ENCODE measurements at regions not wholly inside any gene's neighbourhood (a gene's known extent, or its start where the extent isn't known, plus 50 kb on each side); places are given as distances from the start of the nearest gene placed in this dataset.

DNA sequence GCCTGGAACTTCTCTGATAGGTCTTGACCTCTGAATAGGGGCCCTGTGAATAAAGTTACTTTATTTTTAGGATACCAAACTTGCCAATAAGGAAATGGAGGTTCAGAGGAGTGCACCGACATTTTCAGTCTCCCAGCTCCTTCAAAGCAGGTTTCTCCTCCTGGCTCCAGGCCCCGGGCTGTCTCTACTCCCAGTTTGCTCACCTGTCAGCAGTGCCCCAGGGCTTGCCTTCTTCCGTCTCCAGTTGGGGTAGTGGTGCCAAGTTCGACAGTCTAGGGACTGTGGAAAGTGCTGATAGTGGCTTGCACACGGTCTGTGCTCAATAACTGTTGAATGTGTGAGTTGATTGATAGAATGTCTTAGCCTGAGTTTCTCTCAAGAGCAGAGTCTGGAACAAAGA, 149.2 kb downstream of the ACTL8 start:
- Histone ChIP-seq H3K9ac (ENCODE audit: extremely low read depth, low read length, poor library complexity, severe bottlenecking) (no peak overlapping the region), H3K36me3 (ENCODE audit: control insufficient read depth, insufficient read depth, low read length) (no peaks in the 10 kb centered on the region), H3K4me1 (ENCODE audit: control insufficient read depth, insufficient read depth, low read length) (no peaks in the 10 kb centered on the region), H3K9me3 (ENCODE audit: control insufficient read depth, low read length) (no peaks in the 10 kb centered on the region), H3K27me3 (ENCODE audit: control insufficient read depth, insufficient read depth, low read length, poor library complexity, severe bottlenecking) (peaks cover 53% of the 10 kb centered on the region), H3K27ac (ENCODE audit: low read depth, low read length) (no peak overlapping the region), H3K4me3 (ENCODE audit: low read length) (no peak overlapping the region)
- Mint-ChIP-seq H3K36me3 (ENCODE audit: low read depth) (no peaks in the 10 kb centered on the region), H3K4me1 (peaks cover 3% of the 10 kb centered on the region), H3K4me3 (no peak overlapping the region), H3K27ac (no peak overlapping the region), H3K27me3 (ENCODE audit: insufficient read depth) (peaks cover 50% of the 10 kb centered on the region), H3K9me3 (no peaks in the 10 kb centered on the region)
- peak; percentile 9 for DNase-seq
- WGBS, 2 experiments (ENCODE audit: insufficient coverage in 1 of 2, insufficient read length in 1 of 2), result 85 to 100% methylated on average over 2 to 5 of the region's 5 CpGs
- TF ChIP-seq, protein P1, sequence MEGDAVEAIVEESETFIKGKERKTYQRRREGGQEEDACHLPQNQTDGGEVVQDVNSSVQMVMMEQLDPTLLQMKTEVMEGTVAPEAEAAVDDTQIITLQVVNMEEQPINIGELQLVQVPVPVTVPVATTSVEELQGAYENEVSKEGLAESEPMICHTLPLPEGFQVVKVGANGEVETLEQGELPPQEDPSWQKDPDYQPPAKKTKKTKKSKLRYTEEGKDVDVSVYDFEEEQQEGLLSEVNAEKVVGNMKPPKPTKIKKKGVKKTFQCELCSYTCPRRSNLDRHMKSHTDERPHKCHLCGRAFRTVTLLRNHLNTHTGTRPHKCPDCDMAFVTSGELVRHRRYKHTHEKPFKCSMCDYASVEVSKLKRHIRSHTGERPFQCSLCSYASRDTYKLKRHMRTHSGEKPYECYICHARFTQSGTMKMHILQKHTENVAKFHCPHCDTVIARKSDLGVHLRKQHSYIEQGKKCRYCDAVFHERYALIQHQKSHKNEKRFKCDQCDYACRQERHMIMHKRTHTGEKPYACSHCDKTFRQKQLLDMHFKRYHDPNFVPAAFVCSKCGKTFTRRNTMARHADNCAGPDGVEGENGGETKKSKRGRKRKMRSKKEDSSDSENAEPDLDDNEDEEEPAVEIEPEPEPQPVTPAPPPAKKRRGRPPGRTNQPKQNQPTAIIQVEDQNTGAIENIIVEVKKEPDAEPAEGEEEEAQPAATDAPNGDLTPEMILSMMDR (conservative IDR thresholded peaks at IDR 0.05), result no peak

DNA sequence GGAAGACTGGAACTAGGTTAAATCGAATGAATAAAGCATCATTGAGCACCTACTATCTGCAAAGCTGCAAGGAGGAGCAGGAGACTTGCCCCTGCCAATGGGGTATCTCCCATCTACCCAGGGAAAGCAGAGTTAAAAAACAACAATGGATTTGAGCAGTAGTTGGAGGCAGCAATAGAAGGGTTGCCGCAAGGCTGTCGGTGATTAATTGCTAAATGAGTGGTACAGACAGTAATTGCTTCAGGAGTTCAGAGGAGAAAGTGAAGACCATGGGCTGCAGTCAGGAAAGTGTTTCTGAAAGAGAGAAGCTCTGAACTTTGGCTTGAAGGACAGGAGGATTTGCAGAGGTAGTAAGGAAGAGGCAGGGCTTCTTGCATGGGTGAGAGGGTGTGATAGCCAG, 152.9 kb downstream of the ACTL8 start:
- H3K4me1 Mint-ChIP-seq, result peaks cover 10% of the 10 kb centered on the region
- H3K4me3 Mint-ChIP-seq, result no peak overlapping the region
- Histone ChIP-seq H3K4me3 (ENCODE audit: low read length) (no peak overlapping the region), H3K9me3 (ENCODE audit: control insufficient read depth, low read length) (no peaks in the 10 kb centered on the region), H3K27me3 (ENCODE audit: control insufficient read depth, insufficient read depth, low read length, poor library complexity, severe bottlenecking) (peaks cover 27% of the 10 kb centered on the region), H3K9ac (ENCODE audit: extremely low read depth, low read length, poor library complexity, severe bottlenecking) (no peak overlapping the region), H3K4me1 (ENCODE audit: control insufficient read depth, insufficient read depth, low read length) (peaks cover 4% of the 10 kb centered on the region), H3K36me3 (ENCODE audit: control insufficient read depth, insufficient read depth, low read length) (no peaks in the 10 kb centered on the region), H3K27ac (ENCODE audit: low read depth, low read length) (no peak overlapping the region)
- no peaks in the 10 kb centered on the region for H3K9me3 Mint-ChIP-seq
- H3K27ac Mint-ChIP-seq, result no peak overlapping the region
- 80 to 94% methylated on average over 3 of the region's 3 CpGs for WGBS, 2 experiments (ENCODE audit: insufficient coverage in 1 of 2, insufficient read length in 1 of 2)
- H3K36me3 Mint-ChIP-seq (ENCODE audit: low read depth), result no peaks in the 10 kb centered on the region
- peak; percentile 12 for DNase-seq
- H3K27me3 Mint-ChIP-seq (ENCODE audit: insufficient read depth), result peaks cover 33% of the 10 kb centered on the region
- TF ChIP-seq, protein P1 (conservative IDR thresholded peaks at IDR 0.05), result no peak

DNA sequence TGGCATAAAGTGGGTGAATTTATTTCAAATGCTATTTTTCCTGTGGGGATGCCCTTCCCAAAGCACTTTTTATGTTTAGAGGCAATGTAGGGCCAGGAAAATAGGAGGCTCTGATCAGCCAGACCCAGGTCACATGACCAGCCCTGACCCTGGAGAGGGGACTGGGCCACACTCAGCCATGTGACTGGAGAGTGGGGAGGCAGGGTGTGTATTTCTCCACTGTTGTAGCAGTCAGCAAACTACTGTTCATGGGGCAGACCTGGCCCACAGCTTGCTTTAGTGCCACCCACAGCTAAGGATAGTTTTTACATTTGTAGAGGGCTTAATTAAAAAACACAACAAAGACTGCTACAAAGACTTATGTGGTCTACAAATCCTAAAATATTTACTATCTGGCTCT, 153.8 kb downstream of the ACTL8 start:
- TF ChIP-seq, protein P1 (conservative IDR thresholded peaks at IDR 0.05), result no peak
- H3K36me3 Mint-ChIP-seq (ENCODE audit: low read depth), result no peaks in the 10 kb centered on the region
- no peaks in the 10 kb centered on the region for H3K9me3 Mint-ChIP-seq
- peaks cover 10% of the 10 kb centered on the region for H3K4me1 Mint-ChIP-seq
- H3K27ac ChIP-seq (ENCODE audit: low read depth, low read length), result no peak overlapping the region
- peaks cover 35% of the 10 kb centered on the region for H3K27me3 Mint-ChIP-seq (ENCODE audit: insufficient read depth)
- peaks cover 26% of the 10 kb centered on the region for H3K27me3 ChIP-seq (ENCODE audit: control insufficient read depth, insufficient read depth, low read length, poor library complexity, severe bottlenecking)
- no peak overlapping the region for H3K27ac Mint-ChIP-seq
- no peaks in the 10 kb centered on the region for H3K36me3 ChIP-seq (ENCODE audit: control insufficient read depth, insufficient read depth, low read length)
- H3K4me3 Mint-ChIP-seq, result no peak overlapping the region
- no peaks in the 10 kb centered on the region for H3K9me3 ChIP-seq (ENCODE audit: control insufficient read depth, low read length)
- H3K9ac ChIP-seq (ENCODE audit: extremely low read depth, low read length, poor library complexity, severe bottlenecking), result no peak overlapping the region
- peak; percentile 39 for DNase-seq
- H3K4me1 ChIP-seq (ENCODE audit: control insufficient read depth, insufficient read depth, low read length), result peaks cover 4% of the 10 kb centered on the region
- H3K4me3 ChIP-seq (ENCODE audit: low read length), result no peak overlapping the region

Measured in endodermal cell (in vitro differentiated cells).